Gastroesophageal sphincter (tissue), 4 donors: ENCODE measurements at regions not wholly inside any gene's neighbourhood (a gene's known extent, or its start where the extent isn't known, plus 50 kb on each side); places are given as distances from the start of the nearest gene placed in this dataset.

Source experiments
- ATAC-seq: fragments of 150-250 bp; one replicate; pipeline ENCODE4 v1.9.1; 2016; ENCODE audit warnings: mild to moderate bottlenecking, moderate library complexity
- H3K27ac ChIP-seq, 4 donors: fragments of 200-600 bp; sonication (generic) in 3 of 4; 1 replicate in 3 of 4; 2 replicates in 1 of 4; pipeline ENCODE4 v1.5.1; 2016 to 2019
- H3K27me3 ChIP-seq: fragments of 200-600 bp; sonication (generic); one replicate; pipeline ENCODE4 v1.5.1; 2019
- H3K36me3 ChIP-seq, 2 donors: fragments of 200-600 bp; sonication (generic); one replicate each; pipeline ENCODE4 v1.5.1; 2019; ENCODE audit warnings: control low read depth in 1 of 2
- H3K4me1 ChIP-seq, 3 donors: fragments of 200-600 bp; sonication (generic); 1 replicate in 2 of 3; 2 replicates in 1 of 3; pipeline ENCODE4 v1.5.1; 2016 to 2019; ENCODE audit warnings: control low read depth in 2 of 3
- H3K4me3 ChIP-seq, 2 donors: fragments of 200-600 bp; sonication (generic); one replicate each; pipeline ENCODE4 v1.5.1; 2019; ENCODE audit warnings: mild to moderate bottlenecking in 1 of 2, moderate library complexity in 1 of 2
- H3K9me3 ChIP-seq, 3 donors: fragments of 200-600 bp; sonication (generic); one replicate each; pipeline ENCODE4 v1.5.1; 2017 to 2019; ENCODE audit warnings: control low read depth in 2 of 3
- EP300 ChIP-seq: sonication (generic); formaldehyde crosslinking; IDR thresholded peaks from one replicate; pipeline ENCODE4 v1.6.1; 2017; ENCODE audit warnings: antibody characterized with exemption, mild to moderate bottlenecking
- POLR2A ChIP-seq, 2 donors: fragments of 450-650 bp; IDR thresholded peaks; one replicate each; pipeline ENCODE4 v1.6.1; 2017; ENCODE audit warnings: antibody characterized with exemption in 2 of 2, mild to moderate bottlenecking in 2 of 2, moderate library complexity in 1 of 2
- POLR2AphosphoS5 ChIP-seq: sonication (generic); formaldehyde crosslinking; IDR thresholded peaks from one replicate; pipeline ENCODE4 v1.6.1; 2017; ENCODE audit warnings: antibody characterized with exemption
- WGBS, 2 donors: methylation state at CpG; one replicate each; pipeline ENCODE4 v1.1.5; 2018; ENCODE audit warnings: low coverage in 1 of 2; 5-methylcytosine and 5-hydroxymethylcytosine counted together
- TF ChIP-seq, protein P1 (sequence below), 4 experiments: fragments of 200-600 bp in 2 of 4; fragments of 450-650 bp in 2 of 4; sonication (generic) in 1 of 4; IDR thresholded peaks; one replicate each; pipeline ENCODE4 v1.5.1; 2017 to 2019; ENCODE audit warnings: antibody characterized with exemption in 4 of 4, mild to moderate bottlenecking in 2 of 4, moderate library complexity in 2 of 4

- TF ChIP-seq POLR2A (IDR thresholded peaks at IDR 0.05) (no peak), EP300 (no peak), POLR2AphosphoS5 (no peak)
- TF ChIP-seq, protein P1, sequence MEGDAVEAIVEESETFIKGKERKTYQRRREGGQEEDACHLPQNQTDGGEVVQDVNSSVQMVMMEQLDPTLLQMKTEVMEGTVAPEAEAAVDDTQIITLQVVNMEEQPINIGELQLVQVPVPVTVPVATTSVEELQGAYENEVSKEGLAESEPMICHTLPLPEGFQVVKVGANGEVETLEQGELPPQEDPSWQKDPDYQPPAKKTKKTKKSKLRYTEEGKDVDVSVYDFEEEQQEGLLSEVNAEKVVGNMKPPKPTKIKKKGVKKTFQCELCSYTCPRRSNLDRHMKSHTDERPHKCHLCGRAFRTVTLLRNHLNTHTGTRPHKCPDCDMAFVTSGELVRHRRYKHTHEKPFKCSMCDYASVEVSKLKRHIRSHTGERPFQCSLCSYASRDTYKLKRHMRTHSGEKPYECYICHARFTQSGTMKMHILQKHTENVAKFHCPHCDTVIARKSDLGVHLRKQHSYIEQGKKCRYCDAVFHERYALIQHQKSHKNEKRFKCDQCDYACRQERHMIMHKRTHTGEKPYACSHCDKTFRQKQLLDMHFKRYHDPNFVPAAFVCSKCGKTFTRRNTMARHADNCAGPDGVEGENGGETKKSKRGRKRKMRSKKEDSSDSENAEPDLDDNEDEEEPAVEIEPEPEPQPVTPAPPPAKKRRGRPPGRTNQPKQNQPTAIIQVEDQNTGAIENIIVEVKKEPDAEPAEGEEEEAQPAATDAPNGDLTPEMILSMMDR (IDR thresholded peaks at IDR 0.05) = no peak
- Histone ChIP-seq H3K27ac (no peak overlapping the region), H3K9me3 (no peaks in the 10 kb centered on the region), H3K27me3 (peaks cover 6% of the 10 kb centered on the region), H3K4me1 (no peaks in the 10 kb centered on the region), H3K36me3 (no peaks in the 10 kb centered on the region), H3K4me3 (no peak overlapping the region)
- 64 to 78% methylated on average over 3 to 9 of the region's 9 CpGs for WGBS, 2 donors
- ATAC-seq = no peak
These were observed 55.0 kb upstream of the TM9SF2 start for GRCh38 chr13:99446242-99446641.

DNA sequence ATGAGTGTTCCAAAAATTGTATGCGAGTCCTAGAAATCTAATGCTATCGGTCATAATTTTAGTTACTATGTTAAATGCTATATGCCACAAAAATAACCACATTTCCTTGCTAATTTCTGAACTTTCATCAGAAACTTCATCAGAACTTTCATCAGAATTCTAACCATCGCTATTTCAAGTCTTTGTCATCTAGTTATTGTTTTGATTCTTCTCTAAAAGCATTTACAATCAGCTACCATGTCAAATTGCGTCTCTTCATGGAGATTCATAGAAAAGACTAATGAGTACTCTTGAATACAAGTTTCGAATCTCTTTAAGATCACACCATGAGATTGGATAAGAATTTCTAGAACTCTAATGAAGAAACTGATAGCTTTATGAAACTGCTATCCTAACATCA lies 52.7 kb upstream of the TM9SF2 start:
- TF ChIP-seq EP300 = no peak
- no peak for TF ChIP-seq POLR2AphosphoS5
- TF ChIP-seq, protein P1 (IDR thresholded peaks at IDR 0.05) = no peak
- no peak for TF ChIP-seq POLR2A (IDR thresholded peaks at IDR 0.05)
- Histone ChIP-seq H3K4me1 (no peaks in the 10 kb centered on the region), H3K9me3 (no peaks in the 10 kb centered on the region), H3K27ac (no peak overlapping the region), H3K27me3 (no peaks in the 10 kb centered on the region), H3K36me3 (no peaks in the 10 kb centered on the region), H3K4me3 (no peak overlapping the region)
- ATAC-seq = no peak
- WGBS, 2 donors = 95 to 100% methylated on average over 5 of the region's 5 CpGs

DNA sequence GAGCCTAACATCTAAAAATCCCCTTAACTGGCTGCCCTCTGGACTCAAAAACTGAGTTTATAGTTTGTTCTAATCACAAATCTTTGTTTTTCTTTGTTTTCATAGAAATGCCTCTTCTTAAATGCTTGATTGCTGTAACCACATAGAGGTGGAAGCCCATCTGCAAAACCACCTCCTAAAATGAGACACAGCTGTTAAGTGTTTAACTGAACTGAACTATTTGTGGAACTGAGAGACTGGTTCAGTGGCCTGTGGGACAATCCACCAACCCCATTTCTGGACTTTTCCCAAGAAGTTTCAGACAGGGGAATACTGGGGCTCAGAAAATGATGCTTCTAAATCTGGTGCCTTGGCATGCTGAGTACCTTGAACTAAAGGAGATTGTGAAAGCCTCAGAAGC lies 50.9 kb upstream of the TM9SF2 start:
- Histone ChIP-seq H3K4me3 (no peak overlapping the region), H3K27ac (no peak overlapping the region), H3K9me3 (peaks cover 0 to 3% (median 0%) of the 10 kb centered on the region in 3 donors), H3K36me3 (no peaks in the 10 kb centered on the region), H3K27me3 (no peaks in the 10 kb centered on the region), H3K4me1 (no peaks in the 10 kb centered on the region)
- TF ChIP-seq, protein P1 (IDR thresholded peaks at IDR 0.05) = no peak
- TF ChIP-seq EP300 (no peak), POLR2A (IDR thresholded peaks at IDR 0.05) (no peak), POLR2AphosphoS5 (no peak)
- no peak for ATAC-seq
